ENCODE measurements at regions not wholly inside any gene's neighbourhood (a gene's known extent, or its start where the extent isn't known, plus 50 kb on each side); places are given as distances from the start of the nearest gene placed in this dataset.
"Not testable (repeated sequence)": the region's sequence is repeated elsewhere in the genome, so short reads cannot be mapped to it uniquely, and the experiment has no call there.

GRCh38 chr2:16221461-16222010, 281.2 kb downstream of the MYCN start:
- BruUV-seq (replicated peaks): no TSS peak
- Mint-ChIP-seq H3K27ac (ENCODE audit: unreplicated experiment) (no peak overlapping the region), H3K27me3 (ENCODE audit: unreplicated experiment) (peaks cover 34% of the 10 kb centered on the region), H3K9me3 (ENCODE audit: low read depth, unreplicated experiment) (no peaks in the 10 kb centered on the region), H3K4me1 (ENCODE audit: low read depth, unreplicated experiment) (no peaks in the 10 kb centered on the region), H3K4me3 (ENCODE audit: low read depth, unreplicated experiment) (no peak overlapping the region), H3K36me3 (ENCODE audit: insufficient read depth, unreplicated experiment) (no peaks in the 10 kb centered on the region)
- no peak for DNase-seq
- intact Hi-C loops (cut with micrococcal nuclease; ENCODE audit: unreplicated experiment): no loop called here
- CTCF ChIA-PET: no interaction called here
- TF ChIP-seq, protein P1, sequence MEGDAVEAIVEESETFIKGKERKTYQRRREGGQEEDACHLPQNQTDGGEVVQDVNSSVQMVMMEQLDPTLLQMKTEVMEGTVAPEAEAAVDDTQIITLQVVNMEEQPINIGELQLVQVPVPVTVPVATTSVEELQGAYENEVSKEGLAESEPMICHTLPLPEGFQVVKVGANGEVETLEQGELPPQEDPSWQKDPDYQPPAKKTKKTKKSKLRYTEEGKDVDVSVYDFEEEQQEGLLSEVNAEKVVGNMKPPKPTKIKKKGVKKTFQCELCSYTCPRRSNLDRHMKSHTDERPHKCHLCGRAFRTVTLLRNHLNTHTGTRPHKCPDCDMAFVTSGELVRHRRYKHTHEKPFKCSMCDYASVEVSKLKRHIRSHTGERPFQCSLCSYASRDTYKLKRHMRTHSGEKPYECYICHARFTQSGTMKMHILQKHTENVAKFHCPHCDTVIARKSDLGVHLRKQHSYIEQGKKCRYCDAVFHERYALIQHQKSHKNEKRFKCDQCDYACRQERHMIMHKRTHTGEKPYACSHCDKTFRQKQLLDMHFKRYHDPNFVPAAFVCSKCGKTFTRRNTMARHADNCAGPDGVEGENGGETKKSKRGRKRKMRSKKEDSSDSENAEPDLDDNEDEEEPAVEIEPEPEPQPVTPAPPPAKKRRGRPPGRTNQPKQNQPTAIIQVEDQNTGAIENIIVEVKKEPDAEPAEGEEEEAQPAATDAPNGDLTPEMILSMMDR (IDR thresholded peaks at IDR 0.05; ENCODE audit: unreplicated experiment): no peak

- intact Hi-C loops (cut with micrococcal nuclease; ENCODE audit: unreplicated experiment): loop anchor here (2.0 kb wide), 1 partner anchor 279 kb away; the partner anchor contains the start of gene MYCN
- Mint-ChIP-seq H3K27ac (ENCODE audit: unreplicated experiment) (no peak overlapping the region), H3K27me3 (ENCODE audit: unreplicated experiment) (peaks cover 34% of the 10 kb centered on the region), H3K9me3 (ENCODE audit: low read depth, unreplicated experiment) (no peaks in the 10 kb centered on the region), H3K4me1 (ENCODE audit: low read depth, unreplicated experiment) (no peaks in the 10 kb centered on the region), H3K36me3 (ENCODE audit: insufficient read depth, unreplicated experiment) (no peaks in the 10 kb centered on the region), H3K4me3 (ENCODE audit: low read depth, unreplicated experiment) (no peak overlapping the region)
- no peak for DNase-seq
- TF ChIP-seq, protein P1 (IDR thresholded peaks at IDR 0.05; ENCODE audit: unreplicated experiment): no peak
- CTCF ChIA-PET: interaction anchor here (0.6 to 1.4 kb wide), 2 partner anchors 280 to 356 kb away, joined by 3 to 7 read pairs; no protein-coding TSS in a partner anchor
- BruUV-seq (replicated peaks): no TSS peak
Observed at GRCh38 chr2:16219292-16219975, 279.1 kb downstream of the MYCN start.

DNA sequence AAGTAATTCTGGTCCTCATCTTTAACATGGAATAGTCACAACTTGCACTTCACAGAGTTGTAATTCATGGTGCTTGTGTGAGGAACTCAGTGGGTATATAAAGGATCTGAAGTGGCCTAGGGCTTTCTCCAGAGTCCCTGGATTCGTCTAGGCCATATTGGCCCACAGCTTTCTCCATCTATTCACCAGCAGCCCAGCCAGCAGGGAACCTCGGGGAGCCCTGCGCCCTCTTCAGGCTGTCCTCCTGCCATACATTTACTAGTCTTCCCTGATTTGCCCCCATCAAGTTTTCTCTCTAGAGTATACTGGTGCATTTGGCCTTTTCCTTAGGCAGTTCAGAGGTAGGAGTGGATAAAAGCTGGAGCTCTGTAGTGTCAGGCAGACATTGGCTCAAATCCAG, 278.3 kb downstream of the MYCN start:
- TF ChIP-seq, protein P1 (IDR thresholded peaks at IDR 0.05; ENCODE audit: unreplicated experiment): peak; percentile 12
- intact Hi-C loops (cut with micrococcal nuclease; ENCODE audit: unreplicated experiment): loop anchor here (2.0 kb wide), 1 partner anchor 278 kb away; the partner anchor contains the start of gene MYCN
- H3K9me3 Mint-ChIP-seq (ENCODE audit: low read depth, unreplicated experiment): no peaks in the 10 kb centered on the region
- peak; percentile 53 for DNase-seq
- H3K27ac Mint-ChIP-seq (ENCODE audit: unreplicated experiment): no peak overlapping the region
- no TSS peak for BruUV-seq (replicated peaks)
- no peak overlapping the region for H3K4me3 Mint-ChIP-seq (ENCODE audit: low read depth, unreplicated experiment)
- peaks cover 27% of the 10 kb centered on the region for H3K27me3 Mint-ChIP-seq (ENCODE audit: unreplicated experiment)
- CTCF ChIA-PET: interaction anchor here (0.6 to 1.4 kb wide), 4 partner anchors 76 to 355 kb away, joined by 3 to 7 read pairs (median 4); no protein-coding TSS in a partner anchor
- no peaks in the 10 kb centered on the region for H3K4me1 Mint-ChIP-seq (ENCODE audit: low read depth, unreplicated experiment)
- no peaks in the 10 kb centered on the region for H3K36me3 Mint-ChIP-seq (ENCODE audit: insufficient read depth, unreplicated experiment)

GRCh38 chr2:16218161-16218560, 277.8 kb downstream of the MYCN start:
- no peak overlapping the region for H3K4me3 Mint-ChIP-seq (ENCODE audit: low read depth, unreplicated experiment)
- no peaks in the 10 kb centered on the region for H3K4me1 Mint-ChIP-seq (ENCODE audit: low read depth, unreplicated experiment)
- H3K36me3 Mint-ChIP-seq (ENCODE audit: insufficient read depth, unreplicated experiment): no peaks in the 10 kb centered on the region

DNA sequence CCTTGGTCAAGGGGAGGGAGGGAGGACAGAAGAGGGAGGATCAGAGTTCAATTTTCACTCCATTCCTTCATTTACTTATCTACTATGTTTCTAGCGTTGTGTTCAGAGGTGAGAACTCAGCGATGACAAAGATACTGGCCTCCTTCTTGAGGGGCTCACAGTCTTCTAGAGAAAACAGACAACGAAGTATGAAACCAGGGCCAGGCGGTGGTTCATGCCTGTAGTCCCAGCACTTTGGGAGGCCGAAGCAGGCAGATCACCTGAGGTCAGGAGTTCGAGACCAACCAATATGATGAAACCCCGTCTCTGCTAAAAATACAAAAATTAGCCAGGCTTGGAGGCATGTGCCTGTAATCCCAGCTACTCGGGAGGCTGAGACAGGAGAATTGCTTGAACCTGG, 277.4 kb downstream of the MYCN start:
- not testable (repeated sequence) for H3K27ac Mint-ChIP-seq (ENCODE audit: unreplicated experiment); BruUV-seq (replicated peaks); H3K36me3 Mint-ChIP-seq (ENCODE audit: insufficient read depth, unreplicated experiment); H3K4me3 Mint-ChIP-seq (ENCODE audit: low read depth, unreplicated experiment); H3K9me3 Mint-ChIP-seq (ENCODE audit: low read depth, unreplicated experiment); H3K4me1 Mint-ChIP-seq (ENCODE audit: low read depth, unreplicated experiment); DNase-seq
- H3K27me3 Mint-ChIP-seq (ENCODE audit: unreplicated experiment): peaks cover 19% of the 10 kb centered on the region
- CTCF ChIA-PET: interaction anchor here (0.6 to 1.4 kb wide), 2 partner anchors 99 to 278 kb away, joined by 4 to 7 read pairs; no protein-coding TSS in a partner anchor
- intact Hi-C loops (cut with micrococcal nuclease; ENCODE audit: unreplicated experiment): loop anchor here (2.0 kb wide), 1 partner anchor 277 kb away; the partner anchor contains the start of gene MYCN

More at GRCh38 chr2:16218161-16218560, 277.8 kb downstream of the MYCN start:
- peaks cover 22% of the 10 kb centered on the region for H3K27me3 Mint-ChIP-seq (ENCODE audit: unreplicated experiment)
- CTCF ChIA-PET: interaction anchor here (0.6 to 1.4 kb wide), 4 partner anchors 75 to 279 kb away, joined by 4 to 7 read pairs (median 4); no protein-coding TSS in a partner anchor
- no peak for DNase-seq
- intact Hi-C loops (cut with micrococcal nuclease; ENCODE audit: unreplicated experiment): loop anchor here (2.0 kb wide), 1 partner anchor 277 kb away; the partner anchor contains the start of gene MYCN
- no peaks in the 10 kb centered on the region for H3K9me3 Mint-ChIP-seq (ENCODE audit: low read depth, unreplicated experiment)
- TF ChIP-seq, protein P1 (IDR thresholded peaks at IDR 0.05; ENCODE audit: unreplicated experiment): no peak
- no peak overlapping the region for H3K27ac Mint-ChIP-seq (ENCODE audit: unreplicated experiment)
- no TSS peak for BruUV-seq (replicated peaks)

Data from Calu3 (cell line).